Stimulated activated CD4-positive, alpha-beta T cell treated with anti-CD3 and anti-CD28 coated beads, TNF-alpha, amount 100 ng/mL, for 4 hours (primary cell): ENCODE measurements at regions not wholly inside any gene's neighbourhood (a gene's known extent, or its start where the extent isn't known, plus 50 kb on each side); places are given as distances from the start of the nearest gene placed in this dataset.

Experiments
- DNase-seq, 3 experiments: peaks; one replicate each; pipeline ENCODE4 v3.0.0-alpha.2; 2020; ENCODE audit warnings: low read depth in 3 of 3

GRCh38 chr20:60125513-60125912, 167.3 kb downstream of the CDH26 start:
- DNase-seq: no peak

GRCh38 chr20:60126975-60127374, 168.8 kb downstream of the CDH26 start:
- no peak for DNase-seq

GRCh38 chr20:60131375-60131774, 173.2 kb downstream of the CDH26 start:
- DNase-seq: no peak

- no peak for DNase-seq
Measured at GRCh38 chr20:60132162-60132826, 174.1 kb downstream of the CDH26 start.

GRCh38 chr20:60132827-60133670, 174.8 kb downstream of the CDH26 start:
- DNase-seq: no peak

- DNase-seq: no peak
Measured at GRCh38 chr20:60135276-60135675, 177.1 kb downstream of the CDH26 start.

GRCh38 chr20:60136645-60137401, 178.6 kb downstream of the CDH26 start:
- DNase-seq: no peak

- DNase-seq: peak in 1 of 3 experiments; percentile 7
Measured at GRCh38 chr20:60137657-60138245, 179.5 kb downstream of the CDH26 start.

- DNase-seq: peak in 2 of 3 experiments; percentile 7 to 18
Measured at GRCh38 chr20:60138256-60139220, 180.3 kb downstream of the CDH26 start.

GRCh38 chr20:60139663-60140446, 181.6 kb downstream of the CDH26 start:
- no peak for DNase-seq

GRCh38 chr20:60142587-60142986, 184.4 kb downstream of the CDH26 start:
- DNase-seq: no peak

GRCh38 chr20:60143261-60143842, 185.1 kb downstream of the CDH26 start:
- no peak for DNase-seq

GRCh38 chr20:60144404-60144803, 186.2 kb downstream of the CDH26 start:
- no peak for DNase-seq

GRCh38 chr20:60144974-60145527, 186.8 kb downstream of the CDH26 start:
- no peak for DNase-seq

- DNase-seq: no peak
Measured at GRCh38 chr20:60147004-60147403, 188.8 kb downstream of the CDH26 start.

GRCh38 chr20:60148885-60149284, 190.7 kb downstream of the CDH26 start:
- DNase-seq: no peak

GRCh38 chr20:60152792-60153191, 194.6 kb downstream of the CDH26 start:
- DNase-seq: no peak

- DNase-seq: no peak
Measured at GRCh38 chr20:60160451-60161145, 202.4 kb downstream of the CDH26 start.

GRCh38 chr20:60167812-60168211, 209.6 kb downstream of the CDH26 start:
- no peak for DNase-seq
